GM18505 (cell line): ENCODE measurements at regions not wholly inside any gene's neighbourhood (a gene's known extent, or its start where the extent isn't known, plus 50 kb on each side); places are given as distances from the start of the nearest gene placed in this dataset.
"Not testable (repeated sequence)": the region's sequence is repeated elsewhere in the genome, so short reads cannot be mapped to it uniquely, and the experiment has no call there.

Source experiments
- ATAC-seq: cut with Tn5 transposase; IDR thresholded peaks from one replicate; pipeline ENCODE4 v1.9.1; 2021; ENCODE audit not compliant: unreplicated experiment
- POLR2A ChIP-seq: IDR thresholded peaks from 4 replicates; pipeline ENCODE4 v1.6.1; 2011; ENCODE audit warnings: borderline replicate concordance; ENCODE audit not compliant: insufficient read depth, insufficient read length; ENCODE audit errors: extremely low read depth

DNA sequence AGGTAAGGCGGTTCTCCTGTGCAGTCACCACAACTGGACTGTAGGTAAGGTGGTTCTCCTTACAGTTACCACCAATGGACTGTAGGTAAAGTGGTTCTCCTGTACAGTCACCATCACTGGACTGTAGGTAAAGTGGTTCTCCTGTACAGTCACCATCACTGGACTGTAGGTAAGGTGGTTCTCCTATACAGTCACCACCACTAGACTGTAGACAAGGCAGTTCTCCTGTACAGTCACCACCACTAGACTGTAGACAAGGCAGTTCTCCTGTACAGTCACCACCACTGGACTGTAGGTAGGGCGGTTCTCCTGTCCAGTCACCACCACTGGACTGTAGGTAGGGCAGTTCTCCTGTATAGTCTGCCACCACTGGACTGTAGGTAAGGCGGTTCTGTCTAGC, 212.3 kb downstream of the TFAP2A start:
- no peak for TF ChIP-seq POLR2A
- no peak for ATAC-seq

DNA sequence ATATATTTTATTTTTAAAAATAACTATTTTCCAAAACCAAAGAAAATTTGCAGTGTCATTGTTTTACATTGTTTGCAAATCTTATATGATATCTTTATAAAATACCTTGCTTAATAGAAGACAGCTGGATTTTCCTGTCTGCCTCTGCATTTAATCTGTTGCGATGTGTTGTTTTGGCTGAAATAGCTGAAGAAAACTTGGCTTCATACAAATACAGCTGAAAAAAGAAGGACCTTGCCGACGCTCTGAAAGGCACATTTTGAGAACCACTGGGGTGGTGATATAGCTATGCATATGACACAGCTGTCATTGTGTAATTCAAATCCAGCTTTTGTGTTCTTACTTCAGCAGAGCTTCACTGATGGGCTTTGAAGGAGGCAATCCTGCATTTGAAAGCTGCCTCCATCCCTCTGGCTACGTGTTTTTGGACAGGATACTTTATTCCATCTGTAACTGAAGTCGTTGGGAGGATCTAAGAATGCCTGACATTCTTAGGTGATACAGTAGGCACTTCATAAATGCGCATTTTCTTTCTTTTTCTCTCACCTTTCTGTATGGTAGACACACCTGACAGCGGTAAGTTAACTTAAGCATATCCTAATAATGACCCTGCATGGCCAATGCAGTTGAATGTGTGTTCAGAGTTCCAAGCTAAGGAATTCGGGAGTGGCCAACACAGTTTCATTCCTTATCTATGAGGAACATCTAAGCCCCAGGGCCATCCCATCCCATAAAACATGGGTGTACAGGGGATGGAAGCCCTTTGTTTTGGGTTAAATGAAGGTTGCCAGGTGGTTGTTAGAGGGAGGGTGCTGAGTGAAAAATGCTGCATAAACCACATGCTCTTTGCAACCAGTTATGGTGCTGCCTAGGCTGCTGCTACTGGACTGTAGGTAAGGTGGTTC, 213.0 kb downstream of the TFAP2A start:
- no peak for TF ChIP-seq POLR2A

DNA sequence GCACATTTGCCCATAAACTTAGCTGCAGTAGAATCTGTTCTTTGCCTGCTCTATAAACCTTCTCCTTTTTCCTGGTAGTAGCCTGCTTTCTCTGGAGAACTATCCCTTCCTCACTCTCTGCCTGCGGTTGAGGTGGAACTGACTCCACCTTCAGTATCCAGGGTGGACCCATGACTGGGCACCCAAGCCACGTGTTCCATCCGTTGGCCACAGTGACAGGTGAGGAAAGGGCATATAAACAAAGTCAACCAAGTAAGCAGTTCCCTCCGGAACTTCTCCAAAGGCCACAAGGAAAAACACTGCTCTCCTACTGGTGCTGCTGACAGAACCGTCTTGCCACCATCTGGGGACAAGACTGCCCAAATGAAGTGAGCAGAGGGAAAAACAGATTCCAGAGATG, 218.8 kb downstream of the TFAP2A start:
- no peak for ATAC-seq
- TF ChIP-seq POLR2A: no peak

More for the DNA sequence above, 213.0 kb downstream of the TFAP2A start:
- ATAC-seq: no peak

DNA sequence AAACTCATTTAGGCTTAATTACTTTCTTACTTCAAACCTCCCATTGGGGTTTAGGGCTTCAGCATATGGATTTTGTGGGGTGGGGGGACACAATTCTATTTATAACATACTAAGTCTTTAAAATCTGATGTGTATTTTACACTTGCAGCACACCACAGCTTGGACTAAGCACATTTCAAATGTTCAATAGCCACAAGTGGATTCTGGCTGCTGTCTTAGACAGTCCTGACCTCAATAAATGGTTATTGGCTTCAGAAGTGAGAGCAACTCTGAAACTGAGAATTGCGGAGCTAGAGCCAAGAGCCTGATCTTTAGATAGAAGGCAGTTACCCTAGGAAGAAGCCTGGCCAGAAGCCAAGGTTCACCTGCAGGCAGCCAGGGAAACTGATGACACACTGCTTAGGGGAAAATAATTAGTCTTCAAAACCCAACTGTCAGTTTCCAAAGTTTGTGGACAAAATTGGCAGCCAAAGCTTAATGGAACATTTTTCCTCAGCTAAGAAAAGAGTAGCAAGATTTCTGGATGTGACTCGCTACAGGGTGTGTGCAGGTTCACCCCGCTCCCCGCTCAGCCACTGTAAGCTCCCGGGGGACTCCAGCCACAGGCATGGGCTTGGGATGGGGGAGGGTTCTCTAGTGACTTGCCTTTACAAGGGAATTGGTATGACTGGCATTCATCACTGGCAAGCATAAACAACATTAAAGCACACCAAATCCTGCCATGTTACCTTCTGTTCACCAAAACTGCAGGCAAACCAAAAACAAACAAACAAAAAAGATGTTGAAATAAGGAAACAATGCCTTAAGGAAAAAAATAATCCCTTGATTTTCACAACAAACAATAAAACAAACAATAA, 219.8 kb downstream of the TFAP2A start:
- no peak for TF ChIP-seq POLR2A
- ATAC-seq: no peak

DNA sequence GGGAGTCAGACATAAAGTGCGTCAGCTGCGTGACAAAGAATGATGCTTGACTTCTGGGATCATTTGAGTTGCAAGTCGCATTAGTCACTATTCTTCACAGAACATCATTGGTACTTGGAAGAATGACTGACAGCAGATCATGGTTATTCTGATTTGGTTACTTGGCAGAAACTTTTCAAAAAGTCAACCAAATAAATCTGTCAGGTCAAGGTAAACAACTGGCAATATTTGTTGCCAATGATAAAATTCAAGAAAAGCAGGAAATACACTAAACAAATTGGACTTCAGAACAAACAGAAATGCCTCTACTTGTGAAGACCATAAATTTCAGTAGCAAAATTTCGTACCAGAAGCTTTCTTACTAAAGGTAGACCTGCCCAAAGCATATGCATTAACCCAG, 221.6 kb downstream of the TFAP2A start:
- ATAC-seq: no peak
- TF ChIP-seq POLR2A: no peak

DNA sequence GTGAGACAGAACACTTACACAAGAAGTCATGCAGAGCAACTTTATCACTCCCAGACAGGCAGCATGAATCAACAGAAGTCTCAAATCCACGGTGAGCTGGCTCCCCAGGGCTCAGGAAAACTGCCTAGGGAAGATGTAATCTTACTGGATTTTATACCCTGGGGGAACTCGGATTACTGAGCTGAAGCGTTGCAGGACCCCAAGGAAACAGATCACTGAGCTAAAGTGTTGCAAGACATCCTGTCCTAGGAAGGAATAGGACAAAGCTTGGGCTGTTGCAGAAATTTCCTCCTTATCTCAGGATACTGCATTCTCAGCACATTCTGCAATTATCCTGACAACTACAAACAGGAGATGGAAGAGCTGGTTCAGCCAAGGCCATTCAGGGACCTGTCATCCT, 224.8 kb downstream of the TFAP2A start:
- ATAC-seq: no peak
- no peak for TF ChIP-seq POLR2A

DNA sequence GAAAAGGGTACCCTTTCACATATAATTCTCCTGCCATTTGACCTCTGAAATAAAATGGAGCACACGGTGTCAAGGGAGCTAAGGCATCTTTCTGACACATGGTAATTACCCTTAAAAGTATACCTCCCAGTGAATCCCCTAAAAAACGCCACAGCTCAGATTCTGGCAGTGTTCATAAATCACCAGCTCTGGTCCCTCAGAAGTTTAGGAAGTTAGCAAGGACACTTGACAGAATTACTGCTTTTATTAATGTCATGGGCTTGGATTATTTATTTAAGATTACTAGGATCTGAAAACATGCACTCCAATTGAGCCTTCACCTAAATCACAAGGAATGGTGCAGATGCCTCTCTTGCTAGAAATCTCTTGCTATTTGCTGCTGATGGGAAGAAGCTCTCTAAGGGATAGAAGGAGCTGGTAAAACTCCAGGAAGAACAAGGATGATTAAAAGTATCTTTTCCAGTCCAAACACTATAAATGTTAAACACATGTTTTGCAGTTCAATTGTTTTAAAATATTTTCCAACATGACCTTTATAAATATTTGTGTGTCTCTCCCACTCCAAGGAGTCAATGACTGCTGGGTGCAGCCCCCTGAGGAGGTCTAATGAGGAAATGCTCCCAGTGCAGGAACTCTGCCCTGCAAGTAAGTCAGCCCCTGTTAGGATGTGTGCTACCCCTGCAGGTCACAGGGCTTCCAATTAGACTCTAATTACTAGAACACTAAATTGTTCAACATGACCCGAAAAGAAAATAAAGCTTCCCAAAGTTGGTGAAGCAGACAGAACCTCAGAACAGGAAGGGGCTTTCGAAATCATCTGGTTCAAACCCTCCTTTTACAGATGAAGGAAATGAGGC, 230.3 kb downstream of the TFAP2A start:
- TF ChIP-seq POLR2A: no peak
- no peak for ATAC-seq

DNA sequence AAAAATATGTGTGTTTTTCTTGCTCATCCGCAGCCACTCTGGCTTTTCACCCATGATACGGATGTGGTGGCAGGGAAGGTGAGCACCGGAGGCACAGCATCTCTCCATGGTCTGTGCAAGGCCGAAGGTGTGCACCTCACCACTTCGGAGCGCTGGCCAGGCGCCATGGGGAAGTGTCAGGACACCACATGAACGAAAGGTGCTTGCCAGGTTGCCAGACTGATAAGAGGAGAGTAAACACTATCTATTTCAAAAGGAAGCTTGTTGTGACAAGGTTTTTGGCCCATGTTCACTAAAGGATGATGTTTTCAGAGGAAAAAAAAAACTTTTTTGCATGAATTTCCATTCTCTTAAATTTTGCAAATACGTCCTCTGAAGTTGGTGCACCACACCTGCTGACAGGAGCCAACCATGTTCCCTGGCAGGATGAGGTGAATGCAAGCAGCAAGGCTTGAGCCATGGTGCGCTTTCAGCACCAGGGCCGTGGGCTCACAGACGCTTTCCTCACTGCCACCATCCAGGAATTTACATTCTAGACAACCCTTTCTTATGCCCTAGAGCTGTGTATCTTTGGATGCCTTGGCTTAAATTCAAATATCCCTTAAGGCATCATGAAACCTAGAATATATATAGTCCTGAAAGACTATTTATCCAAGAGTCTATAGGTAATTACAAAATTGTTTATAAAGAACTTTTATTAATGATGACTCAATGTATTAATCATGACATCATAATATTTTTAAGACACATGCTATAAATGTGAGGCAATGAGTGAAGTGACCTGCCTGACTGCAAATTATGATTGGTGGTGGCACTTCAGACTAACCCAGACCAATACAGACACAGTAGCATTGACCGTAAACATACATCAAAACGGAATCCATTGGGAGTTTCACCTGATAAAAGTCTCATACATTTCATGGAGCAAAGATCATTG, 234.5 kb downstream of the TFAP2A start:
- ATAC-seq: no peak
- no peak for TF ChIP-seq POLR2A

DNA sequence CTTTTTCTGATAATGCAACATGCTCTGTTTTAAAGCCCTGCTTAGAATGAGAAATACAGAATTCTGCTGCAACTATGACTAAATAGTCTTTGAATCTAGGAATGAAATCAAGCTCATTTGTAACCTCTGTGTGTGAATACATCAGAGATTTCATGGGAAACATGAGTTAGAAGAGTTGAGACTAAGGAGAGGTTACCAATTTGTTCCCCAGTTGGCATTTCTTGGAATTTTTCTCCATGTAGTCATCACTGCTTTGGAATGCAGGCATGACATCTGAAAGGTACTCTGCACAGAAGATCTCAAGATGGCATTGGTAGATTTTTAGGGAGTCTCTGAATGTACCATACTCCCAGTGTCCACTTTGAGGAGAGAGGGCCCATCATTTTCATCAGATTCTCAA, 237.2 kb downstream of the TFAP2A start:
- TF ChIP-seq POLR2A: no peak
- no peak for ATAC-seq

DNA sequence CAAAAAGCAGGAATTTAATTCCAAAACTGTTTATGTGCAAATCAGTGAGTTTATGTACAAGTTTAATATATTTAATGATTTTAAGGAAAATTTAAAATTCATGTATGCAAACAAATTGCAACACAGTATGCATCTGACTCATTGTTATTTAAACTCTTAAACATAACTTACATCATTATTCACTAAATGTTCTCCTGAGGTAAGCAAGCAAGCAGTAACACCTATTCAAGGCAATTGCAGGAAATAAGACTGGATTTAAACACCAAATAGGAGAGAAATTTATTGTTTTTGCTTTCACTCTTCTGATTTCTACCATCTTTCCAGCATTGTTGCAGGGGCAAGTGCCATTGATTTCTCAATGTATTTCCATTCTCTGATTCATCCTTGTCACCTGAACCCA, 239.5 kb downstream of the TFAP2A start:
- no peak for TF ChIP-seq POLR2A
- ATAC-seq: no peak

DNA sequence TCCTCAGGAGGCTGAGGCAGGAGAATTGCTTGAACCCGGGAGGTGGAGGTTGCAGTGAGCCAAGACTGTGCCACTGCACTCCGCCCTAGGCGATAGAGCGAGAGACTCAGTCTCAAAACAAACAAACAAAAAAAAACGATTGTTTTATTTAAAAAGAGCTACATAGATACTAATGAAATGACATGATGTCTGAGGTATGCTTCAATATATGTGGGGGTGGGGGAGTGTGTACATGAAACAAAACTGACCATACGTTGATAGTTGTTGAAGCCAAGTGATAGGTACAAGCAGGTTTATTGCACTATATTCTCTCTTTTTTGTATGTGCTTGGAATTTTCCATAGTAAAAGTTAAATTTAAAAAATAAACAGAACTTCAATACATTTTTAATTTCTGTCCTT, 240.1 kb downstream of the TFAP2A start:
- no peak for ATAC-seq
- TF ChIP-seq POLR2A: no peak

DNA sequence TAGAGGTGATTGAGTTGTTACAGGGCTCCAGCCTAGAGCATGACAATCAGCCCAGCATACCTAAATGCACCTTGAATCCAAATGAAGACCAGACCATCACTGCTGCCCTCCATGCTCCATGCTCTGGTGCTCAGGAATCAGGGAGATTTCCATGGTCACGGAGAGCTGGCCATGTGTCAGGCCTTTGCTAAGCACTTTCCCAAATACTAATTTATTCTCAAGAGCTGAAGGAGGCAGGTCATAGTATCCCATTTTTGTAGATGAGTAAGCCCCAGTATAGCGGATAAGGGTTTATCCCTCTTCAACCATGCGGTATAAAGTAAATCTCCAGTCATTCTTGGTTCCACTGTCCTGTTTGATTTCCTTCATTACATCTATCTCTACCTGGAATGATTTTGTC, 240.8 kb downstream of the TFAP2A start:
- no peak for TF ChIP-seq POLR2A
- no peak for ATAC-seq

DNA sequence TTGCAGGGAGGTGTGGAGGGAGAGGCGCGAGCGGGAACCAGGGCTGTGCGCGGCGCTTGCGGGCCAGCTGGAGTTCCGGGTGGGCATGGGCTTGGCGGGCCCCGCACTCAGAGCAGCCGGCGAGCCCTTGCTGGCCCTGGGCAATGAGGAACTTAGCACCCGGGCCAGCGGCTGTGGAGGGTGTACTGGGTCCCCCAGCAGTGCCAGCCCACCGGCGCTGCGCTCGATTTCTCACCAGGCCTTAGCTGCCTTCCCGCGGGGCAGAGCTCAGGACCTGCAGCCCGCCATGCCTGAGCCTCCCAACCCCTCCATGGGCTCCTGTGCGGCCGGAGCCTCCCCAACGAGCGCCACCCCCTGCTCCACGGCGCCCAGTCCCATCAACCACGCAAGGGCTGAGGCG, 243.2 kb downstream of the TFAP2A start:
- not testable (repeated sequence) for ATAC-seq
